ENCODE measurements at regions not wholly inside any gene's neighbourhood (a gene's known extent, or its start where the extent isn't known, plus 50 kb on each side); places are given as distances from the start of the nearest gene placed in this dataset.
"Not testable (repeated sequence)": the region's sequence is repeated elsewhere in the genome, so short reads cannot be mapped to it uniquely, and the experiment has no call there.

- DNase-seq (ENCODE audit: low spot score) = no peak
Observed at GRCh38 chr13:56459286-56459685, 681.4 kb upstream of the PRR20A start.

- no peak for DNase-seq (ENCODE audit: low spot score)
Observed at GRCh38 chr13:56501750-56502149, 639.0 kb upstream of the PRR20A start.

- DNase-seq (ENCODE audit: low spot score) = no peak
Observed at GRCh38 chr13:56510836-56511235, 629.9 kb upstream of the PRR20A start.

GRCh38 chr13:56512336-56512735, 628.4 kb upstream of the PRR20A start:
- DNase-seq (ENCODE audit: low spot score) = not testable (repeated sequence)

- no peak for DNase-seq (ENCODE audit: low spot score)
Observed at GRCh38 chr13:56515441-56515840, 625.3 kb upstream of the PRR20A start.

- no peak for DNase-seq (ENCODE audit: low spot score)
Observed at GRCh38 chr13:56528040-56528790, 612.5 kb upstream of the PRR20A start.

- no peak for DNase-seq (ENCODE audit: low spot score)
Observed at GRCh38 chr13:56530096-56530495, 610.6 kb upstream of the PRR20A start.

GRCh38 chr13:56547921-56548320, 592.8 kb upstream of the PRR20A start:
- not testable (repeated sequence) for DNase-seq (ENCODE audit: low spot score)

- no peak for DNase-seq (ENCODE audit: low spot score)
Observed at GRCh38 chr13:56558698-56559320, 581.9 kb upstream of the PRR20A start.

- DNase-seq (ENCODE audit: low spot score) = no peak
Observed at GRCh38 chr13:56561327-56561726, 579.4 kb upstream of the PRR20A start.

GRCh38 chr13:56563663-56564062, 577.1 kb upstream of the PRR20A start:
- no peak for DNase-seq (ENCODE audit: low spot score)

GRCh38 chr13:56586976-56587375, 553.7 kb upstream of the PRR20A start:
- no peak for DNase-seq (ENCODE audit: low spot score)

GRCh38 chr13:56615572-56615971, 525.1 kb upstream of the PRR20A start:
- DNase-seq (ENCODE audit: low spot score) = no peak

- no peak for DNase-seq (ENCODE audit: low spot score)
Observed at GRCh38 chr13:56622840-56623239, 517.9 kb upstream of the PRR20A start.

GRCh38 chr13:56628886-56629285, 511.8 kb upstream of the PRR20A start:
- DNase-seq (ENCODE audit: low spot score) = not testable (repeated sequence)

GRCh38 chr13:56631060-56631459, 509.7 kb upstream of the PRR20A start:
- not testable (repeated sequence) for DNase-seq (ENCODE audit: low spot score)

GRCh38 chr13:56653043-56653442, 487.7 kb upstream of the PRR20A start:
- DNase-seq (ENCODE audit: low spot score) = no peak

GRCh38 chr13:56659041-56659471, 481.7 kb upstream of the PRR20A start:
- no peak for DNase-seq (ENCODE audit: low spot score)

- no peak for DNase-seq (ENCODE audit: low spot score)
Observed at GRCh38 chr13:56670563-56670962, 470.2 kb upstream of the PRR20A start.

GRCh38 chr13:56681404-56681803, 459.3 kb upstream of the PRR20A start:
- DNase-seq (ENCODE audit: low spot score) = no peak

GRCh38 chr13:56687131-56687530, 453.6 kb upstream of the PRR20A start:
- DNase-seq (ENCODE audit: low spot score) = no peak

- no peak for DNase-seq (ENCODE audit: low spot score)
Observed at GRCh38 chr13:56697011-56697410, 443.7 kb upstream of the PRR20A start.

- no peak for DNase-seq (ENCODE audit: low spot score)
Observed at GRCh38 chr13:56700324-56700723, 440.4 kb upstream of the PRR20A start.

- DNase-seq (ENCODE audit: low spot score) = no peak
Observed at GRCh38 chr13:56706485-56706884, 434.2 kb upstream of the PRR20A start.

Measured in globus pallidus (tissue), 1 donor.